ENCODE measurements at regions not wholly inside any gene's neighbourhood (a gene's known extent, or its start where the extent isn't known, plus 50 kb on each side); places are given as distances from the start of the nearest gene placed in this dataset.
"Not testable (repeated sequence)": the region's sequence is repeated elsewhere in the genome, so short reads cannot be mapped to it uniquely, and the experiment has no call there.

- no peak overlapping the region for H3K4me3 Mint-ChIP-seq
- DNase-seq: no peak
- H3K36me3 Mint-ChIP-seq: no peaks in the 10 kb centered on the region
- no peaks in the 10 kb centered on the region for H3K27me3 Mint-ChIP-seq (ENCODE audit: low read depth in 3 of 3)
- peaks cover 0 to 10% (median 5%) of the 10 kb centered on the region in 6 donors for H3K9me3 Mint-ChIP-seq
- H3K4me1 Mint-ChIP-seq: no peaks in the 10 kb centered on the region
- no peak overlapping the region for H3K27ac Mint-ChIP-seq
Observed at GRCh38 chr3:81339040-81339845, 422.2 kb downstream of the GBE1 start.

- Mint-ChIP-seq H3K27ac (no peak overlapping the region), H3K36me3 (no peaks in the 10 kb centered on the region), H3K4me3 (no peak overlapping the region), H3K4me1 (no peaks in the 10 kb centered on the region), H3K9me3 (peaks cover 0 to 10% (median 2%) of the 10 kb centered on the region in 6 donors), H3K27me3 (ENCODE audit: low read depth in 3 of 3) (no peaks in the 10 kb centered on the region)
- DNase-seq: no peak
Observed at GRCh38 chr3:81336470-81336869, 425.0 kb downstream of the GBE1 start.

GRCh38 chr3:81329835-81330234, 431.6 kb downstream of the GBE1 start:
- H3K4me1 Mint-ChIP-seq; H3K4me3 Mint-ChIP-seq; H3K36me3 Mint-ChIP-seq; H3K27ac Mint-ChIP-seq; H3K27me3 Mint-ChIP-seq (ENCODE audit: low read depth in 3 of 3); DNase-seq: not testable (repeated sequence)
- peaks cover 0 to 17% (median 9%) of the 10 kb centered on the region in 6 donors for H3K9me3 Mint-ChIP-seq

- Mint-ChIP-seq H3K4me3 (no peak overlapping the region), H3K27me3 (ENCODE audit: low read depth in 3 of 3) (peaks cover 0 to 6% (median 0%) of the 10 kb centered on the region in 3 donors), H3K27ac (no peak overlapping the region), H3K36me3 (no peaks in the 10 kb centered on the region), H3K9me3 (peaks cover 5 to 23% (median 12%) of the 10 kb centered on the region in 6 donors), H3K4me1 (no peaks in the 10 kb centered on the region)
- DNase-seq: no peak
Observed at GRCh38 chr3:81326245-81326644, 435.2 kb downstream of the GBE1 start.

- peaks cover 4 to 22% (median 12%) of the 10 kb centered on the region in 6 donors for H3K9me3 Mint-ChIP-seq
- H3K36me3 Mint-ChIP-seq: no peaks in the 10 kb centered on the region
- H3K27ac Mint-ChIP-seq: no peak overlapping the region
- no peak overlapping the region for H3K4me3 Mint-ChIP-seq
- H3K4me1 Mint-ChIP-seq: no peaks in the 10 kb centered on the region
- DNase-seq: no peak
- H3K27me3 Mint-ChIP-seq (ENCODE audit: low read depth in 3 of 3): peaks cover 0 to 3% (median 0%) of the 10 kb centered on the region in 3 donors
Observed at GRCh38 chr3:81320862-81321261, 440.6 kb downstream of the GBE1 start.

GRCh38 chr3:81315030-81315429, 446.4 kb downstream of the GBE1 start:
- Mint-ChIP-seq H3K9me3 (peaks cover 0 to 20% (median 7%) of the 10 kb centered on the region in 6 donors), H3K36me3 (no peaks in the 10 kb centered on the region), H3K4me3 (no peak overlapping the region), H3K27ac (no peak overlapping the region), H3K27me3 (ENCODE audit: low read depth in 3 of 3) (peaks cover 0 to 2% (median 0%) of the 10 kb centered on the region in 3 donors), H3K4me1 (no peaks in the 10 kb centered on the region)
- DNase-seq: no peak

GRCh38 chr3:81311321-81311720, 450.1 kb downstream of the GBE1 start:
- Mint-ChIP-seq H3K9me3 (peaks cover 0 to 14% (median 4%) of the 10 kb centered on the region in 6 donors), H3K36me3 (no peaks in the 10 kb centered on the region), H3K4me3 (no peak overlapping the region), H3K27ac (no peak overlapping the region), H3K27me3 (ENCODE audit: low read depth in 3 of 3) (peaks cover 0 to 2% (median 0%) of the 10 kb centered on the region in 3 donors), H3K4me1 (no peaks in the 10 kb centered on the region)
- no peak for DNase-seq

GRCh38 chr3:81308306-81308705, 453.1 kb downstream of the GBE1 start:
- H3K9me3 Mint-ChIP-seq: peaks cover 0 to 10% (median 0%) of the 10 kb centered on the region in 6 donors
- no peak for DNase-seq
- peaks cover 0 to 2% (median 0%) of the 10 kb centered on the region in 3 donors for H3K27me3 Mint-ChIP-seq (ENCODE audit: low read depth in 3 of 3)
- no peaks in the 10 kb centered on the region for H3K4me1 Mint-ChIP-seq
- no peak overlapping the region for H3K27ac Mint-ChIP-seq
- no peaks in the 10 kb centered on the region for H3K36me3 Mint-ChIP-seq
- H3K4me3 Mint-ChIP-seq: no peak overlapping the region

GRCh38 chr3:81307221-81307620, 454.2 kb downstream of the GBE1 start:
- peaks cover 0 to 10% (median 0%) of the 10 kb centered on the region in 6 donors for H3K9me3 Mint-ChIP-seq
- H3K36me3 Mint-ChIP-seq: no peaks in the 10 kb centered on the region
- no peak overlapping the region for H3K4me3 Mint-ChIP-seq
- peaks cover 0 to 2% (median 0%) of the 10 kb centered on the region in 3 donors for H3K27me3 Mint-ChIP-seq (ENCODE audit: low read depth in 3 of 3)
- H3K27ac Mint-ChIP-seq: no peak overlapping the region
- no peaks in the 10 kb centered on the region for H3K4me1 Mint-ChIP-seq
- no peak for DNase-seq

GRCh38 chr3:81303321-81303720, 458.1 kb downstream of the GBE1 start:
- Mint-ChIP-seq H3K9me3 (peaks cover 3 to 23% (median 7%) of the 10 kb centered on the region in 6 donors), H3K4me3 (no peak overlapping the region), H3K27ac (no peak overlapping the region)

GRCh38 chr3:81302045-81302444, 459.4 kb downstream of the GBE1 start:
- H3K27me3 Mint-ChIP-seq (ENCODE audit: low read depth in 3 of 3): peaks cover 0 to 2% (median 0%) of the 10 kb centered on the region in 3 donors
- peaks cover 3 to 30% (median 8%) of the 10 kb centered on the region in 6 donors for H3K9me3 Mint-ChIP-seq
- DNase-seq: no peak
- no peaks in the 10 kb centered on the region for H3K4me1 Mint-ChIP-seq
- H3K4me3 Mint-ChIP-seq: no peak overlapping the region
- no peak overlapping the region for H3K27ac Mint-ChIP-seq
- no peaks in the 10 kb centered on the region for H3K36me3 Mint-ChIP-seq

More at GRCh38 chr3:81303321-81303720, 458.1 kb downstream of the GBE1 start:
- Mint-ChIP-seq H3K36me3 (no peaks in the 10 kb centered on the region), H3K27me3 (ENCODE audit: low read depth in 3 of 3) (peaks cover 0 to 2% (median 0%) of the 10 kb centered on the region in 3 donors), H3K4me1 (no peaks in the 10 kb centered on the region)
- no peak for DNase-seq

- Mint-ChIP-seq H3K27ac (no peak overlapping the region), H3K27me3 (ENCODE audit: low read depth in 3 of 3) (peaks cover 0 to 2% (median 0%) of the 10 kb centered on the region in 3 donors), H3K9me3 (peaks cover 3 to 34% (median 9%) of the 10 kb centered on the region in 6 donors), H3K36me3 (no peaks in the 10 kb centered on the region), H3K4me3 (no peak overlapping the region), H3K4me1 (no peaks in the 10 kb centered on the region)
- no peak for DNase-seq
Observed at GRCh38 chr3:81301230-81301629, 460.2 kb downstream of the GBE1 start.

GRCh38 chr3:81300324-81300927, 461.0 kb downstream of the GBE1 start:
- H3K4me1 Mint-ChIP-seq: no peaks in the 10 kb centered on the region
- H3K27ac Mint-ChIP-seq: no peak overlapping the region
- no peak for DNase-seq
- no peak overlapping the region for H3K4me3 Mint-ChIP-seq
- no peaks in the 10 kb centered on the region for H3K27me3 Mint-ChIP-seq (ENCODE audit: low read depth in 3 of 3)
- peaks cover 3 to 40% (median 10%) of the 10 kb centered on the region in 6 donors for H3K9me3 Mint-ChIP-seq
- H3K36me3 Mint-ChIP-seq: no peaks in the 10 kb centered on the region

- Mint-ChIP-seq H3K4me3 (no peak overlapping the region), H3K27ac (no peak overlapping the region), H3K4me1 (no peaks in the 10 kb centered on the region), H3K36me3 (no peaks in the 10 kb centered on the region), H3K9me3 (peaks cover 3 to 40% (median 10%) of the 10 kb centered on the region in 6 donors), H3K27me3 (ENCODE audit: low read depth in 3 of 3) (no peaks in the 10 kb centered on the region)
- DNase-seq: no peak
Observed at GRCh38 chr3:81299481-81299880, 462.0 kb downstream of the GBE1 start.
